Panc1 (cell line): ENCODE measurements at regions not wholly inside any gene's neighbourhood (a gene's known extent, or its start where the extent isn't known, plus 50 kb on each side); places are given as distances from the start of the nearest gene placed in this dataset.

ENCODE experiments used
- ATAC-seq: fragments of 200-7000 bp; cut with Tn5 transposase; 2 replicates; pipeline ENCODE4 v1.9.1; 2020; ENCODE audit warnings: mild to moderate bottlenecking, moderate library complexity
- BruUV-seq: library from RNA; stranded (reverse); fragments of 400-500 nt; replicated peaks from 2 replicates; lab custom pipeline; 2021; lab: Mats Ljungman, UMichigan
- CTCF ChIA-PET: fragments of 300-600 bp; sonication (Branson Sonifier 250); formaldehyde crosslinking; loops from one replicate; lab custom pipeline; 2022; ENCODE audit warnings: antibody characterized with exemption; lab: Charles Lee
- POLR2A ChIA-PET: fragments of 300-600 bp; sonication (Branson Sonifier 250); formaldehyde crosslinking; loops from one replicate; lab custom pipeline; 2022; ENCODE audit warnings: antibody characterized with exemption; lab: Charles Lee
- DNase-seq: peaks from one replicate; pipeline ENCODE4 v3.0.0-alpha.2; 2010; ENCODE audit warnings: low read depth, low spot score
- H3K27ac ChIP-seq: 2 replicates; pipeline ENCODE4 v1.5.1; 2011; ENCODE audit warnings: mild to moderate bottlenecking, low read length, inconsistent platforms
- H3K27me3 ChIP-seq: fragments of 200-500 bp; sonication (Bioruptor generic); 2 replicates; pipeline ENCODE4 v1.6.0; 2014; ENCODE audit warnings: low read length, inconsistent platforms; ENCODE audit not compliant: control insufficient read depth, insufficient read depth
- H3K36me3 ChIP-seq: fragments of 200-500 bp; sonication (Bioruptor generic); 2 replicates; pipeline ENCODE4 v1.5.1; 2014; ENCODE audit warnings: inconsistent platforms, mild to moderate bottlenecking, low read length, moderate library complexity; ENCODE audit not compliant: control insufficient read depth, insufficient read depth
- H3K4me1 ChIP-seq: 2 replicates; pipeline ENCODE4 v1.5.1; 2011; ENCODE audit warnings: inconsistent platforms, mild to moderate bottlenecking, low read length, moderate library complexity; ENCODE audit not compliant: control insufficient read depth, insufficient read depth
- H3K4me3 ChIP-seq, 2 experiments: 2 replicates each; pipeline ENCODE4 v1.5.1; 2011 to 2012; ENCODE audit warnings: low read depth in 2 of 2, low read length in 2 of 2, mild to moderate bottlenecking in 2 of 2, inconsistent platforms in 1 of 2, moderate library complexity in 1 of 2
- H3K9me3 ChIP-seq: fragments of 200-500 bp; sonication (Bioruptor generic); 2 replicates; pipeline ENCODE4 v1.5.1; 2014; ENCODE audit warnings: low read depth, mild to moderate bottlenecking, inconsistent platforms, low read length, moderate library complexity; ENCODE audit not compliant: control insufficient read depth, insufficient read depth
- CTCF ChIP-seq: fragments of 450-650 bp; IDR thresholded peaks from 2 replicates; pipeline ENCODE4 v1.5.1; 2017; ENCODE audit warnings: mild to moderate bottlenecking
- POLR2AphosphoS5 ChIP-seq: IDR thresholded peaks from 2 replicates; pipeline ENCODE4 v1.6.1; 2012; ENCODE audit warnings: mild to moderate bottlenecking, low read depth, low read length, moderate library complexity
- SIN3A ChIP-seq: IDR thresholded peaks from 2 replicates; pipeline ENCODE4 v1.6.1; 2012; ENCODE audit warnings: low read depth, mild to moderate bottlenecking, low read length, moderate library complexity, borderline replicate concordance; ENCODE audit not compliant: insufficient read depth
- TCF7L2 ChIP-seq: IDR thresholded peaks from 2 replicates; pipeline ENCODE4 v1.6.1; 2011; ENCODE audit warnings: mild to moderate bottlenecking, low read depth, low read length, inconsistent platforms
- in situ Hi-C: cut with HindIII; loops from 2 replicates; pipeline ENCODE4 v1.10.0; 2016; ENCODE audit warnings: low sequenced_read_pairs, low pct_unique_long_range_greater_than_20kb
- intact Hi-C: fragments of 100-400 bp; cut with micrococcal nuclease; formaldehyde crosslinking; loops from one replicate; pipeline ENCODE4 v1.10.0; 2022; ENCODE audit not compliant: unreplicated experiment
- TF ChIP-seq, protein P1 (sequence below), 2 experiments: IDR thresholded peaks; 2 replicates each; pipeline ENCODE4 v1.6.1; 2011 to 2012; ENCODE audit warnings: low read depth in 2 of 2, control low read depth in 1 of 2, low read length in 1 of 2, mild to moderate bottlenecking in 1 of 2, moderate library complexity in 1 of 2; ENCODE audit not compliant: insufficient read depth in 1 of 2

DNA sequence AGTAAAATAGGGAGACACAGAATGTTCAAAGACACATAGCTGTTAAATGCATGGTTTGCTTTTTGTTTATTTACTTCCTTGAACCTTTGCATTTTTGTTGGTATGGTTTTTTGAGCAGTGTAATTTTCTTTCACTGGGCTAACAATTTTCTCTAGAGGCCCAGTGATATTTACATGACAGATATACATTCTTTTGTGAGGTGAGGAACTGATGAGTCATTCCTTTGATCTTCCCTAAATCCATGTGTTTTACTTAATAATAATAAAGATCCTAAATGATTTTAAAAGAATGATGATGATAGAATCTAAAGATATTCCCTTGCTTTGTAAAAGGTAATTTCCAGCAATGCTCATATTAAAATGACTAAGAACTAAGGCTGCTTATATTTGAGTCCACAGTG lies 188.5 kb upstream of the ANK3 start:
- no peak for ATAC-seq
- intact Hi-C loops: no loop called here
- no peaks in the 10 kb centered on the region; the same call in 1 of the 2 replicates for H3K9me3 ChIP-seq
- ChIA-PET POLR2A (no interaction called here), CTCF (no interaction called here)
- H3K4me1 ChIP-seq: no peaks in the 10 kb centered on the region
- H3K27me3 ChIP-seq: no peaks in the 10 kb centered on the region
- no TSS peak for BruUV-seq
- DNase-seq: no peak
- H3K36me3 ChIP-seq: no peaks in the 10 kb centered on the region
- no peak overlapping the region for H3K27ac ChIP-seq
- in situ Hi-C loops: no loop called here
- TF ChIP-seq POLR2AphosphoS5 (no peak), CTCF (no peak), TCF7L2 (0 out of 2 replicates have a peak, but pooled peaks have one; percentile 31), SIN3A (no peak)
- TF ChIP-seq, protein P1, sequence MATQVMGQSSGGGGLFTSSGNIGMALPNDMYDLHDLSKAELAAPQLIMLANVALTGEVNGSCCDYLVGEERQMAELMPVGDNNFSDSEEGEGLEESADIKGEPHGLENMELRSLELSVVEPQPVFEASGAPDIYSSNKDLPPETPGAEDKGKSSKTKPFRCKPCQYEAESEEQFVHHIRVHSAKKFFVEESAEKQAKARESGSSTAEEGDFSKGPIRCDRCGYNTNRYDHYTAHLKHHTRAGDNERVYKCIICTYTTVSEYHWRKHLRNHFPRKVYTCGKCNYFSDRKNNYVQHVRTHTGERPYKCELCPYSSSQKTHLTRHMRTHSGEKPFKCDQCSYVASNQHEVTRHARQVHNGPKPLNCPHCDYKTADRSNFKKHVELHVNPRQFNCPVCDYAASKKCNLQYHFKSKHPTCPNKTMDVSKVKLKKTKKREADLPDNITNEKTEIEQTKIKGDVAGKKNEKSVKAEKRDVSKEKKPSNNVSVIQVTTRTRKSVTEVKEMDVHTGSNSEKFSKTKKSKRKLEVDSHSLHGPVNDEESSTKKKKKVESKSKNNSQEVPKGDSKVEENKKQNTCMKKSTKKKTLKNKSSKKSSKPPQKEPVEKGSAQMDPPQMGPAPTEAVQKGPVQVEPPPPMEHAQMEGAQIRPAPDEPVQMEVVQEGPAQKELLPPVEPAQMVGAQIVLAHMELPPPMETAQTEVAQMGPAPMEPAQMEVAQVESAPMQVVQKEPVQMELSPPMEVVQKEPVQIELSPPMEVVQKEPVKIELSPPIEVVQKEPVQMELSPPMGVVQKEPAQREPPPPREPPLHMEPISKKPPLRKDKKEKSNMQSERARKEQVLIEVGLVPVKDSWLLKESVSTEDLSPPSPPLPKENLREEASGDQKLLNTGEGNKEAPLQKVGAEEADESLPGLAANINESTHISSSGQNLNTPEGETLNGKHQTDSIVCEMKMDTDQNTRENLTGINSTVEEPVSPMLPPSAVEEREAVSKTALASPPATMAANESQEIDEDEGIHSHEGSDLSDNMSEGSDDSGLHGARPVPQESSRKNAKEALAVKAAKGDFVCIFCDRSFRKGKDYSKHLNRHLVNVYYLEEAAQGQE (IDR thresholded peaks at IDR 0.05; ENCODE audit: insufficient read depth in 1 of 2, low read depth in 2 of 2, low read length in 1 of 2): no peak
- no peak overlapping the region for H3K4me3 ChIP-seq

DNA sequence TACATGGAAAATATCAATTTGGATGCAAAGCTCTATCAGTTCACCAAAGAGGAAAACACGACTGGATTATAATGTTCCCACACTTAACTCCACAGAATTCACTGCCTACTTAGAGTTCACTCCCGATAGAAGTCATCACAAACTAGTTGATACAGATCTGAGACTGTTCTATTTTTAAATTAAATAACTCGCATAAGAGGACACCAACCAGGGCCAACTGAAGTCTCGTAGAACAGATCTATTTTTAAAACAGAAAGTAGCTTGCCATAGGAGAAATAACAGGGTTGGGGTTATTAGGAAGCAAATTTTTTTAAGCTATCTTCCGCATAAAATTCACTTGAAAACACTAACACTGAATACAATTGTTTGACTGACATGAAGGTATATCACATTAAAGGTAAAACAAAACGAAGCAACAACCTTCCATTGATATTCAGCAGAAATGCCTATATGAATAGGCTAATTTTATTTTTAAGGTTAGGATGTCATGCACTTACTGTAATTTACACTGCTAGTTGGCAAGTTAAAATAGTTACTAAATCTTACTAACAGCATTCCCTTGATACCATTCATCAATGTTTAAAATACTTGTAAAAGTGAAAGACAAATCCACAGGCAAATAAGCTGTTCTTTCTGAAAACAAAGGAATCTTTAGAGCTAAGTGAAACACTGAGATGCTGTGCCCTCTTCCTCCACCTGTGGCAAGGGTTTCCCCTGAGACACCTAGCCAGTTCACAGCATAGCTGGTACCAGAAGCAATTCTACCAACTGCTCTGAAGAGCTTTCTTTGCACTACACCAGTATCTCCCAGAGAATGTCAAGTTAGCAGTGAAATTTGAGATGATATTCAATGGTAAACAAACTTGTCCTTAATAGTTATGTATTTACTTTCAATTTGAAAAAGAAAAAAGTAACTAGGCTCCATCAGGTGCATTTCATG lies 186.7 kb upstream of the ANK3 start:
- Histone ChIP-seq H3K36me3 (no peaks in the 10 kb centered on the region), H3K27me3 (no peaks in the 10 kb centered on the region), H3K4me1 (no peaks in the 10 kb centered on the region), H3K4me3 (no peak overlapping the region), H3K27ac (no peak overlapping the region), H3K9me3 (no peaks in the 10 kb centered on the region; the same call in 1 of the 2 replicates)
- CTCF ChIA-PET: no interaction called here
- BruUV-seq: no TSS peak
- ATAC-seq (no peak), DNase-seq (no peak)
- POLR2A ChIA-PET: no interaction called here
- TF ChIP-seq POLR2AphosphoS5 (no peak), SIN3A (no peak), TCF7L2 (no peak), CTCF (no peak)
- TF ChIP-seq, protein P1 (IDR thresholded peaks at IDR 0.05; ENCODE audit: insufficient read depth in 1 of 2, low read depth in 2 of 2, low read length in 1 of 2): no peak
- intact Hi-C loops: no loop called here
- in situ Hi-C loops: no loop called here
